SK-N-DZ (cell line): ENCODE measurements at regions not wholly inside any gene's neighbourhood (a gene's known extent, or its start where the extent isn't known, plus 50 kb on each side); places are given as distances from the start of the nearest gene placed in this dataset.
"Not testable (repeated sequence)": the region's sequence is repeated elsewhere in the genome, so short reads cannot be mapped to it uniquely, and the experiment has no call there.

Source experiments
- DNase-seq: peaks from one replicate; pipeline ENCODE4 v3.0.0-alpha.2; 2015; ENCODE audit warnings: low spot score

DNA sequence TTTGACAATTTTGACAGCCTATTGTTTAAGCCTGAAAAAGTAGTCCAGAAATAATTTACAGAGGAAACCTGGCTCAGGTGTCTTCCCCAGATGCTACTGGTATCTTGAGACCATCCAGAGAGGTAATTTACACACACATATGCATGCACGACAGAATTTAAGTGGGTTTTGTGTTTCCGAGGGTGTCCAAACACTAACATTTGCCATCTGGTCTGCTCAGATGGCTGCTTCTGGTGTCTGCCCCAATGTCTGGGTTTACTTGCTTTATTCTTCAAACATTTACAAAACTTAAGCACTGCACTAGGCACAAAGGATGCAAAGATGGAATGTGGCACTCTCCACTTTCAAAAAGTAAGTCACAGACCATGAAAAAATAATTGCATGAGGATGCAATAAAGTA is 226.6 kb upstream of the EGLN3 start:
- DNase-seq, result no peak

DNA sequence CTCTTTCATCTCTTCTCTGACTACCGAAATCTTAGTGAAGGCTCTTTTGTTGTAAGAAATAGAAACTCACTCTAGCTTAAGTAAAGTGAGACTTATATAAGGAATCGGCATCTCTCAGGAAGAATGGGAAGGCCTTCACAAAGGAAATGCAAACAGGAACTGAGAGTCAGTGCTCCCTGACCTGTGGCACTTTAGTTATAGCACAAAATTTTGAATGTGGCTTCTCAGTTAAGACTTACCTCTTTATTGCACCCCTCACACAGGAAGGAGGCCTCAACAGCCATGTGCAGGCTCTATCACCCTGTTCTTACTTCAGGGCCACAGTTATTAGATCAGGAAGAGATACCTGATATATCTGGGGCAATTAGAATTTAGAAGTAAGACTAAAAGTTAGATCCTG is 224.7 kb upstream of the EGLN3 start:
- DNase-seq, result no peak

DNA sequence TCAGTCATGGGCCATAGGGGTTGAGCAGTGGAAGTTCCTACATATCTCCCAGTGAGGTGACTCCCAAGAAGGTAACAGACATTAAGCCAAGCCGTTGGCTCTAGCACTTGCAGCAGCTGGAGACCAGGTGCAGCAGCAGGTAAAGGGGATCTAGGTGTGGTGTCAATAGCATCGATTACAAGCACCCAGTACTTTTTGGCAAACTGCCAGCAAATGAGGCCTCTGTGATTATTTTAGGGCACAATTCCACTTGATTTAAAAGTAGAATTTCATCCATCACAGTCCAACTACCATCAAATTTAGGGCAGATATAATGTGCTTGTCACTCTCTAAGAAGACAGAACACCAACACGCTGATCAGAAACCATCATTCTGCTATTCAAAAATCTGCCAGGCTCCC is 224.1 kb upstream of the EGLN3 start:
- no peak for DNase-seq

DNA sequence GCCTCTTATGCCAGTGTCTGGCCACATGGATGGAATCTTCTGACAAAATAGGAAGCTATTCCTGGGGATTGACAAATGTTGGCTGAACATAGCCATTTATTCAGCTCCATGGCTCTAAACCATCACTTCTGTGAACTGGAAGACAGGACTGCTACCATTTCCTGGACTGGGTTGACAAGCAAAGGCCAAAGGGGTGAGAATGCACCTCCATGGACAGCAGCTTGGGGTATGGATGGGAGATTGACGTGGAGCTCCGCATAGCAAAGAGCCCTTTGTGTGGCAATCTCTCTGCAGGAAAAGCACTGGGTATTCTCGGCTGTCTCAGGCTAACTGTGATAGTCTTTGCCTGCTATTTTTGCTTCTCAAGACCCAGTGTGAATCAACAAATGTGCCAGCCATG is 223.0 kb upstream of the EGLN3 start:
- DNase-seq, result no peak

DNA sequence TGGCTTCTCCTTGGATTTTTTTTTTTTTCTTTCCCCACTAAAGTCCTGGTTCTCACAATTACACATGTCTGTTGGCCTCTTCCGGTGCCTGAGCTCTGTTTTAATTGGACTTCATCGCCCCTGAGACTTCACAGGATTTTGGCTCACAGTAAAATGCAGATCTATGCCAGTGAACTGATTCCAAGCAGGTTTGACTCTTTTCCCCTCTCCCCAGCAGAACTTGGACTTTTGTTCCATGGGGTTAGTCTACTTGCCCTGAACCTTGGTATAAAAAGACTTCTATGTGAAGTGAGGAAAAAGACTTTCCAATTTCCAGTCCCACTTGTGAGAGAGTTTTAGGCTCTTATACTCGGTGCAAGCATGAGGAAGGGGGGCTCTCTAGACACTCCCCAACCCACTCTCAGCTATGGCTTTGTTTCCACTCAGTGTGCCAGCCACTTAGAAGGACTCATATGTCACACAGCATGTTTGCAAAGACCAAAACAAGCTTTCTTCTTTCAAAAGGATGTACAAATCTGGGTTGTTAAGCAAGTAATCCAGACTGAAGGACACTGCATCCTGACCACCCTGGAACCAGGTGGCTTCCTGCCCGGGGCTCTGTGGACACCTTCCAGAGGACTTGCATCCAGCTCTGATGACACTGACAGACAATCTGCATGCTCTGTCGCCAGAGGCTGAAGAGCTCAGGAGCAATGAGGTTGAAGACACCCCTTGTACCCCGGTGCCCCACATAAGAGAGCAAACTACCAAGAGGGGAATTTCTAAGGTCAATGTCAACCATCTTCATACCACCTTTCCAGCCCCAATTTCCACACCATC is 221.9 kb upstream of the EGLN3 start:
- no peak for DNase-seq

DNA sequence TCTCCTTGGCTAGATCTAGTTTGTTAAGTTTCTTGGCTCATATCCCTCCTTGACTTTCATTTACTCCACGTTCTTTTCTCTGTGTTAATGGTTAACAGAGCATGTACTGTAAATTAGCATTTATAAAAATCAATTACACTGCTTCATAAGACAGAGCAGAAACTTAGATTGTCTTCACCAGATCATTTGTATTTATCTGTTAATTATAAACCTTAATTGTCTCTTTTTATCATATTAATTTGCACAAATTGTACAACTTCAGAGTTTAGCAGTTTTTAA is 221.2 kb upstream of the EGLN3 start:
- DNase-seq, result no peak

DNA sequence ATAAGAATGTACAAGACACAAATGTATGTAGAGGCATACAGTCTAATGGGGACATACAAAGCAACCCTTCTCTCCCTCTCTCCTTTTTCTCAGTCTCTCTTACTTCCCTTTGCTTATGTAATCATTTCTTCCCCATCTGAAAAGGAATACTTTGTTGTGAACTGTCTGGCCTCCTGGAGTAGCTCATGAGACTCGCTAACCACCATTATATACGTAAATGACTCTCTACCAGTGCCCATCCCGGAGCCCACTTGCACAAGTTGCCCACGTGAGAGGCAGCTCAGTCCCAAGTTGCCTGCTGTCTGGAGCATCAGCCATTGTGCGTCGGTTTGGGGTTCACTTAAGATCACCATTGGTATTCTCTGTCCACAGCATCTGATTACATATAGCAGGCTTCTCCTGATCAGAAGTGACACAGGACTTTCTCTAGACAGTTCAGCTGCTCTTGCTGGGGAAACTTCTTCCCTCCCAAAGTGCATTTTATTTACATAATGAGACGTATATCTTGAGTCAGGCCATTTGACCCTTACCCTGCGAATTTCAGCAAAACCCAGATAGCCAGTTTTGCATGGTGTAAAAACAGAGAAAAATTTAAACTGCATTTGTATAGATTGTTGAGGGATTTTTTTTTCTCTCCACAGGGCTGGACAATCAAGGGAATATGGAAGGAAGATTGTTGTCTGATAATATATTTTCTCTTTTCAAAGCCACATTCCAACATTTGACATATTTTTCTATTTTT is 220.7 kb upstream of the EGLN3 start:
- no peak for DNase-seq

DNA sequence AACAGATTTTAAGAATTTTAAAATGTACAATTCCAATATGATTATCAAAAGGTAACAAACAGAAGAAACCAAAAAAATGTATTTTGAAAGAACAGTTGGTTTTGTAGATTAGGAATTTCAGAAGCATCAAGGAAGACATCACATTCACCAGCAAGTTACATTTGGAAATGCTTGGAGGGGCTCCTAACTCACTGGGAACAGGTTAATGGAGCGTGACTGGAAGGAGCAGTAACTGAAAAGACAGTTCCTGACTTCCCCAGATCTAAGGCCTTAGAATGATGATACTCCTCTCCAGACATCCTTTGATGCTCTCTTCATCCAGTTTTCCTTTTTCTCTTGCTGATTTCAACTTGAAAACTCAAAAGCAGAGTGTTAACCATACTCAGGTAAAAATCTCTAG is 220.0 kb upstream of the EGLN3 start:
- DNase-seq, result no peak

DNA sequence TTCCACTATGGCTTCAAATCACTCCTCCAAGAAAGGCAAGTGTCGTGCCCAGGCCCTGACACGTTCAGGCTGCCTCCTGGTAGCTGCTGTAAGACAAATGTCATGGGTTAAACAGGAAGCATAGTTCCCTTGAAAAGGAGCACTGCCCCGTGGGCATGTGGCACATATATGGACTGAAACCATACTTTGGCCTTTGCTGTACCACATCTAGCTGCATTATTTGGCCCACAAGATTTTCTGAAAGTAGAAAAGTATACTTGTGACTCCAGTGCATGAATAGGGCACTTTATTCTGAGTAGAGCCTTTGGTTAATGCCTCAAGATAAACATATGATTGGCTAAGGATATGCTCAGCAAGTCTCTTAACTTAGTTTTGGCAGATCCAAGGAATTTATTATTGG is 218.7 kb upstream of the EGLN3 start:
- DNase-seq, result no peak

DNA sequence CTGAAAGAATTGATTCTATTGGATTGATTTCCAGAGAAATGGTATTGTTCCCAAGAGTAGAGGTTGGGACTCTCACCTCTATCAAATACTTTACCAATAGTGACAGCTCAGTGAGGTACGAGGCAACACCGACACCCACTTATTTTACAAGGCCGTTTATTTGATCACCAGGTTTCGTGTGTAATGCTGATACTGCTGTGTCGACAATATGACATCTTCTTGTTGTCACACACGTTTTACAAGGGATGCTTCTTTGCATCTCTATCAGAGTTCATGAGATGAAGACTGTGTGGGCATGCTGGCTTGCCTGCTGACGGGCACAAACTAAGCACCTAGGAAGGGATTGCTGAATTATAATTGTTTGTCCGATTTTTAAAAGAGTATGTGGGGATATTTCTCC is 217.8 kb upstream of the EGLN3 start:
- no peak for DNase-seq

DNA sequence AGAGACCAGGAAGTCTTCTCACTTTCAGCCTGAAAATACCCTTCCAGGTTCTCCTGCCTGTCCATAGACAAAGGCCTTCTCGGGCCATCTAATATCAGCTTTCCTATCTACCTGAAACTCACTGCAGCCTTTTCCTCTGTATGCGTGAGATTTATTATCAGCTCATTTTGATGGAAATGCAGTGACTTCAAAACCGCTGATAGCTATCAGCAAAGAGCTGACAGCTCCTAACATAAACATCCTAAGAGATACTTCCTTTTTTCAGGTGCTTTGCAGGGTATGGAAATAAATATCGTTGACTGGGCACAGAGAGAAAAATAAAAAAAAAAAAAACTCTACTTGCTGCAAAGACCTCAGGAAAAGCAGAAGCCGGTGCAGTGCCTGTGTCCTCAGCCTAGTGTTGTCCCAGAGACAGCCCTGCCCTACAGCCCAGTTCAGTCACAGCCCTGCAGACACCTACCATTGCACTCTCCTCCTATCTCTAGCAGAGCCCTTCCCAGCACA is 215.0 kb upstream of the EGLN3 start:
- no peak for DNase-seq

DNA sequence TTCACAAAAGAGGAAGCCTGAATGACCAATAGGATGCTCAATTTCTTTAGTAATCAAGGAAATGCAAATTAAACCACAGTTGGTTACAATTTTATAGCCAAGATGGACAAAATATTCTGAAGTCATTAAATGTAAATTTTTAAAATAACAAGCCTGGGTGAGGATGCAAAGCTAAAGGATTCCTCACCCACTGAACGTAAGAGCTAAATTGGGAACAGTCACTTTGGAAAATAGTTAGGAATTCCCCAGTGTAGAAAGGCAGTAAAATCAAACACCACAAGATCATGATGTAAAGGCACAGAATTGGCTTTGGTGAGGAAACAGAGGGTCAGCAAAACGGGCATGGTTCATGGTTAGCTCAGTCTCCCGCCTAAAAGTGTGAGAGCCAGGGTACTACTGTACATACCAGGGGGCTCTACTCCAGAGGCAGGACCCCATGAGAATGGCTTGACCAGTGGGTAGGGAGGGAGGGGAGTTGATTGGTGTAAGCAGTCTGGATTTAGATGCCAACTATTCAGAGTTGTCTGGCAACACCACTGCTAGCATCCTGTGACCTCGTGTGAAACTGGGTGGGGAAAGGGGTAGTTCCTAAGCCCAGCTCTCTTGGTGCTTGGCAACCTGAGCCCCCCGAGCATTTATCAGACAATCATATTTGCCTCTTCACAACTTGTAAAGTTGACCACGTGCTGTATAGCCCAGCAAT is 213.4 kb upstream of the EGLN3 start:
- no peak for DNase-seq

DNA sequence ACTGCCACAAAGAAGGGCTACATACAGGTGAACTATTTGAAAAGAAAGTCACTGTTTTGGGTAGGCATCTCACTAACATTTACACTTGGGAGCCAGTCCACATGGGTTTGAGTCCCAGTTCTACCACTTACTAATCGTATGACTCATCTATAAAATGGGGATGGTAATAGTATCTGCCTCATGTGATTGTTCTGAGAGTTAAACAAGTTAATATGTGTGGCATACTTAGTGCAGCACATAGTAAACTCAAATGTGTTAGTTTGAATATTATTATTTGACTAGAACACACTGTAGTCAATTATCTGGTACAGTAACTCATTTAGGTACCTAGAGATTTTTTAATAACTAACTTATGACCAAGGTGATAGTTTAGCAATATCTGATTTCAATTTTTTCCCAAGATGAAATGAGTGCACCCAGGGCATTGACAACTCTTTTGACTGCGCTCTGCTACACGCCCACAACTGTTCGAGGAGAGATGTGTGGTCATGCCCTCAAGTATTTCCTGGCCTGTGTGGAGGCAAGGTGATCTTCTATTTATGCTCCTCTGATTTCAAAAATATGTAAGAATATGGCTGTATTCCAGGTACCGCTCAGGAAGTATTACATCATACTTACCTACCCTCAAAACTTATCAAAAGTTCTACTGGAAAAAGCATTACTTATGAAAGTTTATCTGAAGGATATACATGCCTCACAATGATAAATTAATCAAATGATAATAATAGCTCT is 210.6 kb upstream of the EGLN3 start:
- no peak for DNase-seq

DNA sequence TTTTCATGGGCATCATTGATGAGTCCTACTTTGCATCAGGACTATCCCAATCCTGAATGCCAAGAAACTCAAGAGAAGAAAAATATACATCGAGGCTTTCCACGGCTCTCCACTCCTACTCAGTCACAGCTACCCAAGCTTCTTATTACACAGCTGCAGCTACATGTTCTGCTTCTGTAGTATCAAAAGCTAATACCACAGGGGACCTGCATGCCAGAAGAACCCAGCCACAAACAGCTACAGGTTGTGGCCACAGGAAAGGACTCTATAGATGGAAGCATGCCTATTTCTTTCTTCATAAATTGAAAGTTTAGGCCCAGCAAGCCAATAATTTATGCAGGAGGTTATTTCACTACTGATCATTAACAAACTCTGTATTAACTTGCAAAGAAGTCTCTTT is 209.7 kb upstream of the EGLN3 start:
- no peak for DNase-seq

DNA sequence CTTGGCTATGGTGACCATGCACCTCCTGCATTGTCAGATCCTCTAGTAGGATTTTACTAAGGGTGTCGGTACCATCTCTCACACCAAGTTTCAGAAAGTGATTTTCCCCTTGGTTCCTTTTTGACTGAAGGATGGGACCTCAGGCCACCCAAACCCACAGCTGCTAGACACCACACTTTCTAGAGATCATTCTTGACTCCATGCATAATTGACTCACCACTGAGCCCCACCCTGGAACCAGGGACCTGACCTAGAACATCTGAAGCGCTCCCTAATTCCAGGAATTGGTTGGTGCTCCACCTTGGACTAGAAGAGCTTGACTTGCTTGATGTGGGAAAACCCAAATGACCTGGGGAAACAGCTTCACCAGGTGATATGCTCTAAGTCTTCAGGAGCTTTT is 206.8 kb upstream of the EGLN3 start:
- no peak for DNase-seq

DNA sequence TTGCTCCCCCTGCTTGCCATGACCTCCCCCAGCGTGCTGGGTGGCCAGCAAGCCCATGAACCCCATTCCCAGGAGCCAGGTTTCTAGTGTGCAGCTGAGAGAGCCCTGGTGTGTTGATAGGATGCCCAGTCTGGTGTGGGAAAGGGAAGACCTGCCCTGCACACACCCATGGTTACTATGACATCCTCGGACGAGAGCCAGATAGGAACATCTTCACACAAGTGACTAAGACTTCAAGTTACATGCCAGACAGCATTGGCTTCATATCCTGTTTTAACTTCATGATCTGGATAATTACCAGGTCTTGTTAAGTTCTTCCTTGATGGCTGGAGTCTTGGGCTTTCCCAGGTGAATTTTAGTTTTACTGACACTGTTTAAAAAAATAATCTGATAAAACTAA is 196.6 kb upstream of the EGLN3 start:
- DNase-seq, result no peak

DNA sequence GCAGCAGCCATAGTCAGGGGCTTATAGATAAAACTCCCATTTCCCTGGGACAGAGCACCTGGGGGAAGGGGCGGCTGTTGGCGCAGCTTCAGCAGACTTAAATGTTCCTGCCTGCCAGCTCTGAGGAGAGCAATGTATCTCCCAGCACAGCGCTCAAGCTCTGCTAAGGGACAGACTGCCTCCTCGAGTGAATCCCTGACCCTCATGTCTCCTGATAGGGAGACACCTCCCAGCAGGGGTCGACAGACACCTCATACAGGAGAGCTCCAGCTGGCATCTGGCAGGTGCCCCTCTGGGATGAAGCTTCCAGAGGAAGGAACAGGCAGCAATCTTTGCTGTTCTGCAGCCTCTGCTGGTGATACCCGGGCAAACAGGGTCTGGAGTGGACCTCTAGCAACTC is 189.3 kb upstream of the EGLN3 start:
- DNase-seq, result not testable (repeated sequence)

DNA sequence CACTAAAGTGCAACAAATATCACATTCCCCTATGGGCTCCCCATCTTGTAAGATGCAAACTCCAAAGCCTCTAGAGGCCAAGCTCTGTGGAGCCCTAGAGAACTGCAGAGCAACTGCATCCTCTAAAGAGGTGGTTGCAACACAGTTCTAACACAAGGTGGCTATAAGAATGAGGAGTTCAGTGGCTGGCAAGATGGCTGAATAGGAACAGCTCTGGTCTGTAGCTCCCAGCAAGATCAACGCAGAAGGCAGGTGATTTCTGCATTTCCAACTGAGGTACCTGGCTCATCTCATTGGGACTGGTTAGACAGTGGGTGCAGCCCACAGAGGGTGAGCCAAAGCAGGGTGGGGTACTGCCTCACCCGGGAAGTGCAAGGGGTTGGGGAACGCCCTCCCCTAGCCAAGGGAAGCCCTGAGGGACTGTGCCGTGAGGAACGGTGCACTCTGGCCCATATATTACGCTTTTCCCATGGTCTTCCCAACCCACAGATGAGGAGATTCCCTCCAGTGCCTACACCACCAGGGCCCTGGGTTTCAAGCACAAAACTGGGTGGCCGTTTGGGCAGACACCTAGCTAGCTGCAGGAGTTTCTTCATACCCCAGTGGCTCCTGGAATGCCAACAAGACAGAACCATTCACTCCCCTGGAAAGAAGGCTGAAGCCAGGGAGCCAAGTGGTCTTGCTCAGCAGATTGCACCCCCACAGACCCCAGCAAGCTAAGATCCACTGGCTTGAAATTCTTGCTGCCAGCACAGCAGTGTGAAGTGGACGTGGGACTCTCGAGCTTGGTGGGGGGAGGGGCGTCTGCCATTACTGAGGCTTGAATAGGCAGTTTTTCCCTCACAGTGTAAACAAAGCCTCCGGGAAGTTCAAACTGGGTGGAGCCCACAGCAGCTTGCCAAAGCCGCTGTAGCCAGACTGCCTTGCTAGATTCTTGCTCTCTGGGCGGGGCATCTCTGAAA is 188.6 kb upstream of the EGLN3 start:
- DNase-seq, result not testable (repeated sequence)

DNA sequence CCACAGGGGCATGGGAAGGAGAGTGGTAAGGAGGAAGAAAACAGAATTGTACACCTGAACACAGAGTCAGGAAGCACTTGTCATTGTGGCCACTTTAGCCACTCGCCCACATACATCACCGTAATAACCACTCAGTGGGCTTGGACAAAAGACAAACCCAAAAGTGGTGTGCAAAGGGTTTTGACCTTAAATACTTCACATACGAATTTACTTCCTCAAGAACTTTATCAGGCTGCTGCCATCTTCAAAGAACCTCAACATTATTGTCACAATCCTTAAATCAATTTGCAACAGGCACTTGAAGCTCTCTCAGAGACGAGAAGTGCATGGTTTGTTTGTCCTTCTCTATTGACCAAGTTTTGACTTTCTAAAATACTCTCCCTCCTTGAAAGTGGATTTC is 187.3 kb upstream of the EGLN3 start:
- no peak for DNase-seq

DNA sequence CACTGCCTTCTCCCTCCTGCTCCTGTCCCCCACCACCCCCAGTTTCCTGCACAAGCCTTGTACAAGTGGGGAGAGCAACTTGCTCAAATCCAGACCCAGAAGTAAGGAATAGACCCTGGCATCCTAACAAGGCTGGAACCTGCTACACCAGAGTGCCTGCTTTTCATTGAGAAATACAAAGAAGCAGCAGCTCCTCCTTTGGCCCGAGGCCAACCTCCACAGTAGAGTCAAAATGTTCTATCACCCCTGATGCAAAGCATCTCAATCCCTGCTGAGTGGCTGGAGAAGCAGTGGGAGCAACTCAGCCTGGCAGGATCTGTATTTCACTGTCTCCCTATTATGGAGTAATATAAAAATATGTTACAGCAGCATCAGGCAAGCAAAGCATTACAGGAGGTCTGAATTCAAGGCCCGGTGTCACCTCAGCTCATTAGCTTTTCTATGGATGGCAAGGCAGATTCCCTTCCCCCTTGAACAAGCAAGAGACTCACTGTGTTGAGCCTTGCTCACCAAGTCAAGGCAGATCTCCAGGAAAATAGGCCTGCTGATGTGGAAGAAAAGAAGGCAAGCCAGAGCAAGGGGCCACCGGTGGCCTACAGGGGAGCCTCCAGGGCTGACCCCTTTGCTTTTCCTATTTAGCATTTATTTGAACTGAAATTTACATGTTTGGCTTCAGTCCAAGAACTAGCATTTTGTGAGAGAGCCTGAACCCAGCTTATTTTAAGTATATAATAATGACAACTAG is 186.3 kb upstream of the EGLN3 start:
- no peak for DNase-seq
